Smooth muscle cell (in vitro differentiated cells): ENCODE measurements at regions not wholly inside any gene's neighbourhood (a gene's known extent, or its start where the extent isn't known, plus 50 kb on each side); places are given as distances from the start of the nearest gene placed in this dataset.

Experiments
- DNase-seq: peaks from one replicate; lab custom pipeline; 2025; ENCODE audit not compliant: unreplicated experiment; lab: John Stamatoyannopoulos, UW
- H2AFZ ChIP-seq: fragments of 200-600 bp; sonication (generic); 2 replicates; pipeline ENCODE4 v1.6.0; 2016; ENCODE audit warnings: antibody characterized with exemption, low read depth, mild to moderate bottlenecking
- H3F3A ChIP-seq: fragments of 200-600 bp; sonication (generic); 2 replicates; pipeline ENCODE4 v1.6.0; 2017; ENCODE audit warnings: antibody characterized with exemption, low read depth
- H3K27ac ChIP-seq: fragments of 200-600 bp; sonication (generic); 2 replicates; pipeline ENCODE4 v1.5.1; 2016; ENCODE audit warnings: low read depth, mild to moderate bottlenecking
- H3K27me3 ChIP-seq: fragments of 200-600 bp; sonication (generic); 2 replicates; pipeline ENCODE4 v1.6.1; 2016; ENCODE audit warnings: low read depth, mild to moderate bottlenecking
- H3K36me3 ChIP-seq: fragments of 200-600 bp; sonication (generic); 2 replicates; pipeline ENCODE4 v1.5.1; 2016; ENCODE audit warnings: low read depth
- H3K4me1 ChIP-seq: fragments of 200-600 bp; sonication (generic); 2 replicates; pipeline ENCODE4 v1.5.1; 2016; ENCODE audit warnings: low read depth
- H3K4me2 ChIP-seq: fragments of 200-600 bp; sonication (generic); 2 replicates; pipeline ENCODE4 v1.6.0; 2016; ENCODE audit warnings: mild to moderate bottlenecking
- H3K4me3 ChIP-seq: fragments of 200-600 bp; sonication (generic); 2 replicates; pipeline ENCODE4 v1.5.1; 2016; ENCODE audit warnings: mild to moderate bottlenecking
- H3K79me2 ChIP-seq: fragments of 200-600 bp; sonication (generic); 2 replicates; pipeline ENCODE4 v1.6.0; 2016; ENCODE audit warnings: low read depth, mild to moderate bottlenecking
- H3K9ac ChIP-seq: fragments of 200-600 bp; sonication (generic); 2 replicates; pipeline ENCODE4 v1.6.0; 2016; ENCODE audit warnings: low read depth
- H3K9me3 ChIP-seq: fragments of 200-600 bp; sonication (generic); replicated peaks from 2 replicates; pipeline ENCODE4 v1.5.1; 2016; ENCODE audit warnings: low read depth
- H4K20me1 ChIP-seq: fragments of 200-600 bp; sonication (generic); 2 replicates; pipeline ENCODE4 v1.6.0; 2016; ENCODE audit warnings: low read depth
- CTCF ChIP-seq: fragments of 200-600 bp; sonication (generic); IDR thresholded peaks from 2 replicates; pipeline ENCODE4 v1.5.1; 2017; ENCODE audit warnings: borderline replicate concordance, mild to moderate bottlenecking, antibody characterized with exemption; ENCODE audit not compliant: insufficient read depth, poor library complexity, severe bottlenecking
- WGBS: methylation state at CpG from one replicate; pipeline ENCODE4 v1.1.7; 2016; ENCODE audit warnings: low lambda C conversion rate; 5-methylcytosine and 5-hydroxymethylcytosine counted together

GRCh38 chr16:14346278-14347142 is 275.4 kb downstream of the MRTFB start:
- 91% methylated on average over 9 of the region's 9 CpGs for WGBS
- no peaks in the 10 kb centered on the region for H3K79me2 ChIP-seq
- H3K27ac ChIP-seq: no peak overlapping the region

GRCh38 chr16:14345512-14346115 is 274.5 kb downstream of the MRTFB start:
- Histone ChIP-seq H3K36me3 (no peaks in the 10 kb centered on the region), H3K4me3 (no peak overlapping the region), H3K4me2 (no peak overlapping the region), H2AFZ (no peak overlapping the region), H4K20me1 (no peaks in the 10 kb centered on the region), H3K9me3 (no peaks in the 10 kb centered on the region), H3K27me3 (no peaks in the 10 kb centered on the region), H3K79me2 (no peaks in the 10 kb centered on the region), H3F3A (no peaks in the 10 kb centered on the region), H3K4me1 (no peaks in the 10 kb centered on the region), H3K9ac (no peak overlapping the region), H3K27ac (no peak overlapping the region)
- DNase-seq: no peak
- TF ChIP-seq CTCF: no peak
- 90% methylated on average over 19 of the region's 19 CpGs for WGBS

More at GRCh38 chr16:14346278-14347142, 275.4 kb downstream of the MRTFB start:
- H3K27me3 ChIP-seq: no peaks in the 10 kb centered on the region
- no peak for TF ChIP-seq CTCF
- no peak overlapping the region for H3K4me2 ChIP-seq
- no peaks in the 10 kb centered on the region for H4K20me1 ChIP-seq
- no peaks in the 10 kb centered on the region for H3F3A ChIP-seq
- DNase-seq: no peak
- no peak overlapping the region for H3K9ac ChIP-seq
- H3K4me1 ChIP-seq: no peaks in the 10 kb centered on the region
- no peak overlapping the region for H2AFZ ChIP-seq
- H3K4me3 ChIP-seq: no peak overlapping the region
- H3K36me3 ChIP-seq: no peaks in the 10 kb centered on the region
- no peaks in the 10 kb centered on the region for H3K9me3 ChIP-seq

GRCh38 chr16:14344945-14345344 is 273.8 kb downstream of the MRTFB start:
- WGBS: 93% methylated on average over 9 of the region's 9 CpGs
- no peak for TF ChIP-seq CTCF
- H3K4me3 ChIP-seq: no peak overlapping the region
- H4K20me1 ChIP-seq: no peaks in the 10 kb centered on the region
- H3K4me2 ChIP-seq: no peak overlapping the region
- H3F3A ChIP-seq: no peaks in the 10 kb centered on the region
- DNase-seq: no peak
- no peaks in the 10 kb centered on the region for H3K36me3 ChIP-seq
- no peak overlapping the region for H3K9ac ChIP-seq
- H3K27me3 ChIP-seq: no peaks in the 10 kb centered on the region
- no peak overlapping the region for H2AFZ ChIP-seq
- H3K4me1 ChIP-seq: no peaks in the 10 kb centered on the region
- no peaks in the 10 kb centered on the region for H3K79me2 ChIP-seq
- H3K27ac ChIP-seq: no peak overlapping the region
- H3K9me3 ChIP-seq: no peaks in the 10 kb centered on the region

- H3F3A ChIP-seq: no peaks in the 10 kb centered on the region
- no peak overlapping the region for H3K27ac ChIP-seq
- no peaks in the 10 kb centered on the region for H3K79me2 ChIP-seq
- no peaks in the 10 kb centered on the region for H3K36me3 ChIP-seq
- no peak overlapping the region for H3K9ac ChIP-seq
- H3K9me3 ChIP-seq: no peaks in the 10 kb centered on the region
- H3K27me3 ChIP-seq: no peaks in the 10 kb centered on the region
- H3K4me1 ChIP-seq: no peaks in the 10 kb centered on the region
- TF ChIP-seq CTCF: no peak
- 87% methylated on average over 5 of the region's 5 CpGs for WGBS
- H3K4me3 ChIP-seq: no peak overlapping the region
- no peak overlapping the region for H3K4me2 ChIP-seq
- no peaks in the 10 kb centered on the region for H4K20me1 ChIP-seq
- H2AFZ ChIP-seq: no peak overlapping the region
- DNase-seq: no peak
Measured at GRCh38 chr16:14344292-14344691, 273.2 kb downstream of the MRTFB start.
